CD4-positive, alpha-beta memory T cell (primary cell): ENCODE measurements at regions not wholly inside any gene's neighbourhood (a gene's known extent, or its start where the extent isn't known, plus 50 kb on each side); places are given as distances from the start of the nearest gene placed in this dataset.
"Not testable (repeated sequence)": the region's sequence is repeated elsewhere in the genome, so short reads cannot be mapped to it uniquely, and the experiment has no call there.

Experiments
- CTCF ChIA-PET: fragments of 350-600 bp; sonication (Branson Sonifier 250); formaldehyde crosslinking; loops from one replicate; lab custom pipeline; 2021; ENCODE audit warnings: inconsistent platforms; ENCODE audit not compliant: partially characterized antibody; lab: Charles Lee
- POLR2A ChIA-PET: fragments of 350-600 bp; sonication (Branson Sonifier 250); formaldehyde crosslinking; loops from one replicate; lab custom pipeline; 2021; ENCODE audit not compliant: partially characterized antibody; lab: Charles Lee
- DNase-seq, 5 donors: peaks; one replicate each; pipeline versions ENCODE4 v3.0.0 to v3.0.0-alpha.2; 2020 to 2022; ENCODE audit warnings: mixed read lengths in 1 of 5
- H3K27ac ChIP-seq: one replicate; pipeline ENCODE4 v1.7.0; 2013; ENCODE audit warnings: low read depth, low read length
- H3K27me3 ChIP-seq: 2 replicates; pipeline ENCODE4 v1.7.0; 2013; ENCODE audit warnings: mild to moderate bottlenecking, low read length, moderate library complexity; ENCODE audit not compliant: insufficient read depth
- H3K36me3 ChIP-seq: 2 replicates; pipeline ENCODE4 v1.7.0; 2013; ENCODE audit warnings: mild to moderate bottlenecking, low read length, moderate library complexity; ENCODE audit not compliant: insufficient read depth
- H3K4me1 ChIP-seq: 2 replicates; pipeline ENCODE4 v1.7.0; 2013; ENCODE audit warnings: mild to moderate bottlenecking, low read length, moderate library complexity; ENCODE audit not compliant: insufficient read depth
- H3K4me3 ChIP-seq, 2 donors: one replicate each; pipeline ENCODE4 v1.7.0; 2013; ENCODE audit warnings: low read length in 2 of 2, mild to moderate bottlenecking in 1 of 2
- H3K9me3 ChIP-seq, 2 donors: one replicate each; pipeline ENCODE4 v1.7.0; 2013; ENCODE audit warnings: low read length in 2 of 2, control low read depth in 1 of 2; ENCODE audit not compliant: control insufficient read depth in 1 of 2
- H3K27ac Mint-ChIP-seq, 7 donors: one replicate each; pipeline ENCODE4 v1.8.0; 2020 to 2021; ENCODE audit warnings: mixed read lengths in 7 of 7, mild to moderate bottlenecking in 6 of 7, inconsistent platforms in 3 of 7, moderate library complexity in 3 of 7
- H3K27me3 Mint-ChIP-seq, 2 donors: one replicate each; pipeline ENCODE4 v1.8.0; 2020 to 2021; ENCODE audit warnings: mixed read lengths in 2 of 2
- H3K36me3 Mint-ChIP-seq, 2 donors: one replicate each; pipeline ENCODE4 v1.8.0; 2020 to 2021; ENCODE audit warnings: mixed read lengths in 2 of 2, inconsistent platforms in 1 of 2, mild to moderate bottlenecking in 1 of 2
- H3K4me1 Mint-ChIP-seq, 4 donors: one replicate each; pipeline ENCODE4 v1.8.0; 2020 to 2021; ENCODE audit warnings: mixed read lengths in 4 of 4, mild to moderate bottlenecking in 1 of 4
- H3K4me3 Mint-ChIP-seq, 8 donors: one replicate each; pipeline ENCODE4 v1.8.0; 2020 to 2021; ENCODE audit warnings: mixed read lengths in 8 of 8, mild to moderate bottlenecking in 7 of 8, moderate library complexity in 6 of 8, inconsistent platforms in 3 of 8
- H3K9me3 Mint-ChIP-seq, 8 donors: one replicate each; pipeline ENCODE4 v1.8.0; 2020 to 2021; ENCODE audit warnings: mixed read lengths in 8 of 8, mild to moderate bottlenecking in 5 of 8, inconsistent platforms in 3 of 8, moderate library complexity in 1 of 8
- intact Hi-C: fragments of 100-400 bp; cut with micrococcal nuclease; formaldehyde crosslinking; loops from one replicate; pipeline ENCODE4 v1.15.1; 2023

DNA sequence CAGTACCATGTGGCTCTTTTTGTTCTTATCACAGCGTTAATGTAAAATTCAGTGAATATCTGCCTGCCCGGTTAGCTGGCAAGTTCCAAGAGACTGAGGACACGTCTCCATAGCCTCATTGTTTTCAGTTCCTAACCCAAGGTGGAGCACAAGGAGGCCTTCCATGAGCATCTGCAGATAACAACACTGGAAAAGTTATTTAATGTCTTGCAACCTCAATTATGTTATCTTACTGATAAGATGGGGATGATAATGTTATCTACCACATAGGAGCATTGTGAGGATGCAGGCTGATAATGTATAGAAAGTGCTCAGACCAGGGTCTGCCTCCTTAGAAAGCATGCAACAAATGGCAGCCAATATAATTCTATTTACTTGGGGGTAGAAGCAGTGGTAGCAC, 109.6 kb upstream of the DNAH14 start:
- no peaks in the 10 kb centered on the region for H3K4me1 ChIP-seq
- H3K9me3 ChIP-seq: no peaks in the 10 kb centered on the region
- no peak overlapping the region for H3K4me3 ChIP-seq
- no peak for DNase-seq
- H3K36me3 Mint-ChIP-seq: no peaks in the 10 kb centered on the region
- CTCF ChIA-PET: no interaction called here
- no peaks in the 10 kb centered on the region for H3K36me3 ChIP-seq
- H3K27ac ChIP-seq: no peak overlapping the region
- H3K9me3 Mint-ChIP-seq: peaks cover 2 to 36% (median 18%) of the 10 kb centered on the region in 8 donors
- no peaks in the 10 kb centered on the region for H3K4me1 Mint-ChIP-seq
- H3K27ac Mint-ChIP-seq: peak overlapping the region in 1 of 7 donors; percentile 54
- no peak overlapping the region for H3K4me3 Mint-ChIP-seq
- POLR2A ChIA-PET: no interaction called here
- intact Hi-C loops: no loop called here
- no peaks in the 10 kb centered on the region for H3K27me3 ChIP-seq
- H3K27me3 Mint-ChIP-seq: peaks cover 13 to 19% of the 10 kb centered on the region in 2 donors

DNA sequence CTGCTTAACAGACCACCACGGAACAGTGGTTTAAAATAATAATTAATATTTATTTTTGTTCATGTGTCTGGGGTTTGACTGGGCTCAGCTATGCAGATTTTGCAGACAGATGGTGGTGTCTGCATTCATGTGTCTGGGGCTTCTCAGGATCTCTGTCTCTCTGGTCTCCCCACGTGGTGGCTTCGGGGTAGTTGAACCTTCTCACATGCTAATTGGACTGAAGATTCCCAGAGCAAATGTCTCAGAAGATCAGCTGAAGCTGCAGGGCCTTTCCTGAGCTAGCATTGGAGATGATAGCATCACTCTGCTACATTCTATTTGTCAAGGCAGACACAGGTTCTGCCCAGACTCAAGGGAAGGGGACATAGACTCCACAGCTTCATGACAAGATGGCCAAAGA, 109.1 kb upstream of the DNAH14 start:
- ChIA-PET CTCF (no interaction called here), POLR2A (no interaction called here)
- Mint-ChIP-seq H3K4me1 (no peaks in the 10 kb centered on the region), H3K27me3 (peaks cover 15 to 21% of the 10 kb centered on the region in 2 donors), H3K9me3 (peaks cover 2 to 41% (median 18%) of the 10 kb centered on the region in 8 donors), H3K36me3 (no peaks in the 10 kb centered on the region), H3K27ac (no peak overlapping the region), H3K4me3 (no peak overlapping the region)
- DNase-seq: no peak
- Histone ChIP-seq H3K36me3 (no peaks in the 10 kb centered on the region), H3K27me3 (no peaks in the 10 kb centered on the region), H3K9me3 (no peaks in the 10 kb centered on the region), H3K4me3 (no peak overlapping the region), H3K27ac (no peak overlapping the region), H3K4me1 (no peaks in the 10 kb centered on the region)
- intact Hi-C loops: no loop called here

DNA sequence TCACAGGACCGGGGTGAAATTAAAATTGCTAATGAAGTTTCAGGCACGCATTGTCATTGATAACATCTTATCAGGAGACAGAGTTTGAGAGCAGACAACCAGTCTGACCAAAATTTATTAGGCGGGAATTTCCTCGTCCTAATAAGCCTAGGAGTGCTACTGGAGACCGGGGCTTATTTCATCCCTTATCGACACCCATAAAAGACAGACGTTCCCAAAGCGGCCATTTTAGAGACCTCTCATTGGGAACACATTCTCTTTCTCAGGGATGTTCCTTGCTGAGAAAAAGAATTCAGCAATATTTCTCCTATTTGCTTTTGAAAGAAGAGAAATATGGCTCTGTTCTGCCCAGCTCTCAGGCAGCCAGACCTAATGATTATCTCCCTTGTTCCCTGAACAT, 107.7 kb upstream of the DNAH14 start:
- not testable (repeated sequence) for H3K4me1 Mint-ChIP-seq, H3K4me3 Mint-ChIP-seq, H3K27me3 ChIP-seq

DNA sequence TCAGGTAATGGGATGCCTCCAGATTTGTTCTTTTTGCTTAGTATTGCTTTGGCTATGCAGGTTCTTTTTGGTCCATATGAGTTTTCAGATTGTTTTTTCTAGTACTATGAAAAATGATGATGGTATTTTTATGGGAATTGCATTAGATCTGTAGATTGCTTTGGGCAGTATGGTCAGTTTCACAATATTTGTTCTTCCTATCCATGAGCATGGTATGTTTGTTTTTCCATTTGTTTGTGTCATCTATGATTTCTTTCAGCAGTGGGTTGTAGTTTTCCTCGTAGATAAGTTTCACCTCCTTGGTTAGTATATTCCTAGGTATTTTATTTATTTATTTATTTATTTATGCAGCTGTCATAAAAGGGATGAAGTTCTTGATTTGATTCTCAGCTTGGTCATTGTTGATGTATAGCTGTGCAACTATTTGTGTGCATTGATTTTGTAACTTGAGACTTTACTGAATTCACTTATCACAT, 103.9 kb upstream of the DNAH14 start:
- H3K9me3 Mint-ChIP-seq: peaks cover 0 to 35% (median 15%) of the 10 kb centered on the region in 8 donors
- no peak overlapping the region for H3K4me3 Mint-ChIP-seq
- ChIA-PET CTCF (no interaction called here), POLR2A (no interaction called here)
- intact Hi-C loops: no loop called here
- Histone ChIP-seq H3K36me3 (no peaks in the 10 kb centered on the region), H3K4me1 (no peaks in the 10 kb centered on the region), H3K27me3 (no peaks in the 10 kb centered on the region), H3K9me3 (no peaks in the 10 kb centered on the region), H3K27ac (no peak overlapping the region), H3K4me3 (no peak overlapping the region)
- peaks cover 30 to 36% of the 10 kb centered on the region in 2 donors for H3K27me3 Mint-ChIP-seq
- H3K4me1 Mint-ChIP-seq: no peaks in the 10 kb centered on the region
- no peak for DNase-seq
- no peaks in the 10 kb centered on the region for H3K36me3 Mint-ChIP-seq
- no peak overlapping the region for H3K27ac Mint-ChIP-seq

More for the DNA sequence above, 107.7 kb upstream of the DNAH14 start:
- POLR2A ChIA-PET, H3K4me3 ChIP-seq, H3K27ac ChIP-seq, H3K36me3 Mint-ChIP-seq, H3K9me3 ChIP-seq, H3K27ac Mint-ChIP-seq, CTCF ChIA-PET, H3K4me1 ChIP-seq, DNase-seq, intact Hi-C loops, H3K36me3 ChIP-seq: not testable (repeated sequence)
- peaks cover 19 to 22% of the 10 kb centered on the region in 2 donors for H3K27me3 Mint-ChIP-seq
- peaks cover 2 to 41% (median 18%) of the 10 kb centered on the region in 8 donors for H3K9me3 Mint-ChIP-seq

DNA sequence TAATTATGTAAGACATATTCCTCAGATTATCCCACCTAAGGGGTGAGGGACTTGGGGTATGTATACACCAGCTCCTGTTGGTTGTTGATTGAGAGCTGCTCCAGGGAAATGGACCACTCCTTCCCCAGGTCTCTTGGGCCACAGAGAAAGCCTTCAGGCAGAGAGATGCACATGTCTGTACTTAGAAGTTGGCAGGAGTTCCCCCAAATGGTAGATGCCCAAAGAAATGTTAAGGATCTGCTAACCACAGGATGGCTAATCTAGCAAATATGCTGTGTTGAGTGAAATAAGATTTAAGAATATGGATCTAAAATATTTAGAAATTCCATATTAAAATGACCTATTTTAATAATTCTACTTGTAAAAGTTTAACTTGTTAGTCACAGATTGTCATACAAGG, 100.8 kb upstream of the DNAH14 start:
- H3K9me3 ChIP-seq: no peaks in the 10 kb centered on the region
- CTCF ChIA-PET: no interaction called here
- POLR2A ChIA-PET: no interaction called here
- no peaks in the 10 kb centered on the region for H3K4me1 Mint-ChIP-seq
- no peaks in the 10 kb centered on the region for H3K36me3 Mint-ChIP-seq
- H3K27me3 Mint-ChIP-seq: peaks cover 31 to 43% of the 10 kb centered on the region in 2 donors
- no peak overlapping the region for H3K4me3 Mint-ChIP-seq
- no peak overlapping the region for H3K4me3 ChIP-seq
- H3K27ac ChIP-seq: no peak overlapping the region
- no peaks in the 10 kb centered on the region for H3K27me3 ChIP-seq
- H3K4me1 ChIP-seq: no peaks in the 10 kb centered on the region
- peaks cover 0 to 13% (median 7%) of the 10 kb centered on the region in 8 donors for H3K9me3 Mint-ChIP-seq
- DNase-seq: no peak
- intact Hi-C loops: no loop called here
- no peak overlapping the region for H3K27ac Mint-ChIP-seq
- no peaks in the 10 kb centered on the region for H3K36me3 ChIP-seq

DNA sequence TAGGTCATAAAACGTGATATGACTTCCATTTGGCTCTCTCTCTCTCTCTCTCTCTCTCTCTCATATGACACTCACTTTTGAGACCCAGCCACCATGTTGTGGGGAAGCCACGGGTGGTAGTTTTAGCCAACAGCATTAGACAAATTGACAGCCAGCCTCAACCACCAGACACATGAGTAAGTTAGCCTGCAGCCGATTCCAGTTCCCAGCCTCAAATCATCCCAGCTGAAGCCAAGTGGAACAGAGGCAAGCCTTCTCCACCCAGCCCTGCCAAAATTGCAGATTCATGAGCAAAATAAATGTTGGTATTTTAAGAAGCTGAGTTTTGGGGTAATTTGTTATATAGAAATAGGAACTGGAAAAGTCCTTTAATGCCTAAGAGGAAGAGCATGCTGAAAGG, 98.0 kb upstream of the DNAH14 start:
- H3K36me3 ChIP-seq: no peaks in the 10 kb centered on the region
- POLR2A ChIA-PET: no interaction called here
- no peaks in the 10 kb centered on the region for H3K27me3 ChIP-seq

DNA sequence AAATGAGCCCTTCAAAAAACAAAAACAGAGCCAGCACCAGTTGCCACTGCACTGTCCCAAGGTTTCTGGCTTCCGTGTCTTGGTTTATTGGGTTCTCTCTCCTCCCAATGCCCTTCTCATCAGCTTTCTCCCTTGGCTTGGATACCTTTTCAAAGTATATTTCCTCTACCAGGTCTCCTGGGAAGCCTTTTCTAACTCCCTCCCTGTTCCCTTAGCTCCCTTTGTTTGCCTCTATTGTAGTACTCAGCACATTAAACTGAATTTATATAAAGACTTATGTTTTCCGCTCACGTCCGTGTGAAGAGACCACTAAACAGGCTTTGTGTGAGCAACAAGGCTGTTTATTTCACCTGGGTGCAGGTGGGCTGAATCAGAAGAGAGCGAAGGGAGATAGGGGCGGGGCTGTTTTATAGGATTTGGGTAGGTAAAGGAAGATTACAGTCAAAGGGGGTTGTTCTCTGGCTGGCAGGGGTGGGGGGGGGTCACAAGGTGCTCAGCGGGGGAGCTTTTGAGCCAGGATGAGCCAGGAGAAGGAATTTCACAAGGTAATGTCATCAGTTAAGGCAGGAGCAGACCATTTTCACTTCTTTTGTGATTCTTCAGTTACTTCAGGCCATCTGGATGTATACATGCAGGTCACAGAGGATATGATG, 89.7 kb upstream of the DNAH14 start:
- H3K9me3 Mint-ChIP-seq: peaks cover 0 to 18% (median 0%) of the 10 kb centered on the region in 8 donors
- H3K27ac Mint-ChIP-seq, POLR2A ChIA-PET, H3K27me3 ChIP-seq, DNase-seq, H3K9me3 ChIP-seq, H3K27ac ChIP-seq, H3K36me3 Mint-ChIP-seq, H3K4me1 ChIP-seq, H3K4me3 Mint-ChIP-seq, intact Hi-C loops, H3K4me1 Mint-ChIP-seq, H3K4me3 ChIP-seq, H3K36me3 ChIP-seq, CTCF ChIA-PET: not testable (repeated sequence)
- peaks cover 2 to 10% of the 10 kb centered on the region in 2 donors for H3K27me3 Mint-ChIP-seq

More for the DNA sequence above, 98.0 kb upstream of the DNAH14 start:
- Histone ChIP-seq H3K4me3 (no peak overlapping the region), H3K4me1 (no peaks in the 10 kb centered on the region), H3K27ac (no peak overlapping the region), H3K9me3 (no peaks in the 10 kb centered on the region)
- Mint-ChIP-seq H3K9me3 (peaks cover 0 to 21% (median 7%) of the 10 kb centered on the region in 8 donors), H3K27ac (no peak overlapping the region), H3K4me3 (no peak overlapping the region), H3K27me3 (peaks cover 17 to 28% of the 10 kb centered on the region in 2 donors), H3K36me3 (no peaks in the 10 kb centered on the region), H3K4me1 (no peaks in the 10 kb centered on the region)
- CTCF ChIA-PET: no interaction called here
- DNase-seq: no peak
- intact Hi-C loops: no loop called here
